Vagina (tissue), 2 donors: ENCODE measurements at regions not wholly inside any gene's neighbourhood (a gene's known extent, or its start where the extent isn't known, plus 50 kb on each side); places are given as distances from the start of the nearest gene placed in this dataset.

Experiments used
- DNase-seq, 2 donors: peaks; one replicate each; pipeline ENCODE4 v3.0.0-alpha.2; 2017; ENCODE audit errors: extremely low spot score in 2 of 2
- H3K27ac ChIP-seq: fragments of 200-600 bp; sonication (generic); one replicate; pipeline ENCODE4 v1.5.1; 2019
- H3K27me3 ChIP-seq: fragments of 200-600 bp; sonication (generic); one replicate; pipeline ENCODE4 v1.5.1; 2019
- H3K36me3 ChIP-seq, 2 donors: fragments of 200-600 bp; sonication (generic); one replicate each; pipeline ENCODE4 v1.5.1; 2017 to 2019
- H3K4me1 ChIP-seq: fragments of 200-600 bp; sonication (generic); one replicate; pipeline ENCODE4 v1.5.1; 2019
- H3K4me3 ChIP-seq, 2 donors: fragments of 200-600 bp; sonication (generic); 1 replicate in 1 of 2; 2 replicates in 1 of 2; pipeline ENCODE4 v1.5.1; 2016 to 2019
- H3K9me3 ChIP-seq: fragments of 200-600 bp; sonication (generic); one replicate; pipeline ENCODE4 v1.5.1; 2019
- CTCF ChIP-seq, 3 experiments: fragments of 450-650 bp in 2 of 3; fragments of 200-600 bp in 1 of 3; sonication (generic) in 1 of 3; IDR thresholded peaks; one replicate each; pipeline ENCODE4 v1.5.1; 2017 to 2019; ENCODE audit warnings: antibody characterized with exemption in 3 of 3, mild to moderate bottlenecking in 2 of 3, moderate library complexity in 2 of 3
- POLR2A ChIP-seq, 2 donors: fragments of 450-650 bp; IDR thresholded peaks; one replicate each; pipeline ENCODE4 v1.6.1; 2017; ENCODE audit warnings: antibody characterized with exemption in 2 of 2, mild to moderate bottlenecking in 2 of 2, moderate library complexity in 2 of 2
- POLR2AphosphoS5 ChIP-seq, 2 donors: sonication (generic); formaldehyde crosslinking; IDR thresholded peaks; one replicate each; pipeline ENCODE4 v1.9.0; 2017; ENCODE audit warnings: antibody characterized with exemption in 2 of 2, mild to moderate bottlenecking in 2 of 2, low read depth in 1 of 2; ENCODE audit not compliant: insufficient read depth in 1 of 2
- intact Hi-C: fragments of 100-400 bp; cut with DNase I; formaldehyde crosslinking; loops from one replicate; pipeline ENCODE4 v1.15.1; 2023

- Histone ChIP-seq H3K4me3 (no peak overlapping the region), H3K36me3 (no peaks in the 10 kb centered on the region), H3K27me3 (no peaks in the 10 kb centered on the region), H3K27ac (no peak overlapping the region), H3K9me3 (no peaks in the 10 kb centered on the region), H3K4me1 (no peaks in the 10 kb centered on the region)
- TF ChIP-seq POLR2A (IDR thresholded peaks at IDR 0.05) (no peak), POLR2AphosphoS5 (IDR thresholded peaks at IDR 0.05; ENCODE audit: insufficient read depth in 1 of 2, low read depth in 1 of 2) (no peak), CTCF (IDR thresholded peaks at IDR 0.05) (no peak)
- no peak for DNase-seq
- intact Hi-C loops = no loop called here
These were observed 1534.6 kb downstream of the SI start for GRCh38 chr3:163543662-163544061.

- no peak overlapping the region for H3K4me3 ChIP-seq
- H3K9me3 ChIP-seq = no peaks in the 10 kb centered on the region
- no peaks in the 10 kb centered on the region for H3K36me3 ChIP-seq
- H3K27me3 ChIP-seq = no peaks in the 10 kb centered on the region
- H3K27ac ChIP-seq = no peak overlapping the region
- DNase-seq = no peak
- intact Hi-C loops = no loop called here
- H3K4me1 ChIP-seq = no peaks in the 10 kb centered on the region
- TF ChIP-seq POLR2AphosphoS5 (IDR thresholded peaks at IDR 0.05; ENCODE audit: insufficient read depth in 1 of 2, low read depth in 1 of 2) (no peak), CTCF (IDR thresholded peaks at IDR 0.05) (no peak), POLR2A (IDR thresholded peaks at IDR 0.05) (no peak)
These were observed 1536.7 kb downstream of the SI start for GRCh38 chr3:163541629-163542028.

GRCh38 chr3:163538387-163538786, 1539.9 kb downstream of the SI start:
- H3K36me3 ChIP-seq = no peaks in the 10 kb centered on the region
- no peak overlapping the region for H3K4me3 ChIP-seq
- no peaks in the 10 kb centered on the region for H3K27me3 ChIP-seq
- DNase-seq = no peak
- TF ChIP-seq POLR2A (IDR thresholded peaks at IDR 0.05) (no peak), POLR2AphosphoS5 (IDR thresholded peaks at IDR 0.05; ENCODE audit: insufficient read depth in 1 of 2, low read depth in 1 of 2) (no peak), CTCF (IDR thresholded peaks at IDR 0.05) (no peak)
- H3K4me1 ChIP-seq = no peaks in the 10 kb centered on the region
- no peak overlapping the region for H3K27ac ChIP-seq
- intact Hi-C loops = no loop called here
- H3K9me3 ChIP-seq = no peaks in the 10 kb centered on the region

GRCh38 chr3:163533381-163533780, 1544.9 kb downstream of the SI start:
- DNase-seq = no peak

GRCh38 chr3:163523375-163523774, 1554.9 kb downstream of the SI start:
- Histone ChIP-seq H3K27me3 (no peaks in the 10 kb centered on the region), H3K36me3 (no peaks in the 10 kb centered on the region), H3K27ac (no peak overlapping the region), H3K4me1 (no peaks in the 10 kb centered on the region), H3K4me3 (no peak overlapping the region), H3K9me3 (no peaks in the 10 kb centered on the region)
- intact Hi-C loops = no loop called here
- DNase-seq = no peak
- no peak for TF ChIP-seq POLR2AphosphoS5 (IDR thresholded peaks at IDR 0.05; ENCODE audit: insufficient read depth in 1 of 2, low read depth in 1 of 2)
- TF ChIP-seq CTCF (IDR thresholded peaks at IDR 0.05) = no peak
- TF ChIP-seq POLR2A (IDR thresholded peaks at IDR 0.05) = no peak

More at GRCh38 chr3:163533381-163533780, 1544.9 kb downstream of the SI start:
- no peaks in the 10 kb centered on the region for H3K9me3 ChIP-seq
- no peaks in the 10 kb centered on the region for H3K27me3 ChIP-seq
- H3K4me1 ChIP-seq = no peaks in the 10 kb centered on the region
- no peaks in the 10 kb centered on the region for H3K36me3 ChIP-seq
- TF ChIP-seq POLR2AphosphoS5 (IDR thresholded peaks at IDR 0.05; ENCODE audit: insufficient read depth in 1 of 2, low read depth in 1 of 2) (no peak), CTCF (IDR thresholded peaks at IDR 0.05) (no peak), POLR2A (IDR thresholded peaks at IDR 0.05) (no peak)
- no peak overlapping the region for H3K4me3 ChIP-seq
- H3K27ac ChIP-seq = no peak overlapping the region
- intact Hi-C loops = no loop called here
